IPS-20b (cell line): ENCODE measurements at regions not wholly inside any gene's neighbourhood (a gene's known extent, or its start where the extent isn't known, plus 50 kb on each side); places are given as distances from the start of the nearest gene placed in this dataset.

Source experiments
- H3K27ac ChIP-seq: one replicate; pipeline ENCODE4 v1.5.1; 2013; ENCODE audit warnings: low read length
- H3K27me3 ChIP-seq: 2 replicates; pipeline ENCODE4 v1.6.1; 2013; ENCODE audit warnings: mild to moderate bottlenecking, low read length, inconsistent platforms; ENCODE audit not compliant: insufficient read depth
- H3K36me3 ChIP-seq: 2 replicates; pipeline ENCODE4 v1.6.1; 2013; ENCODE audit warnings: low read depth, mild to moderate bottlenecking, inconsistent platforms, low read length, moderate library complexity; ENCODE audit not compliant: insufficient read depth
- H3K4me1 ChIP-seq: 2 replicates; pipeline ENCODE4 v1.6.1; 2013; ENCODE audit warnings: mild to moderate bottlenecking, control low read depth, inconsistent platforms, low read length, moderate library complexity; ENCODE audit not compliant: insufficient read depth
- H3K4me3 ChIP-seq: 2 replicates; pipeline ENCODE4 v1.5.1; 2013; ENCODE audit warnings: mild to moderate bottlenecking, low read length, inconsistent platforms
- H3K9ac ChIP-seq: 2 replicates; pipeline ENCODE4 v1.6.1; 2013; ENCODE audit warnings: low read depth, mild to moderate bottlenecking, inconsistent platforms, low read length, moderate library complexity
- H3K9me3 ChIP-seq: 2 replicates; pipeline ENCODE4 v1.6.1; 2013; ENCODE audit warnings: mild to moderate bottlenecking, low read depth, low read length, inconsistent platforms; ENCODE audit not compliant: insufficient read depth

- H3K9me3 ChIP-seq = no peaks in the 10 kb centered on the region
- H3K27me3 ChIP-seq = no peaks in the 10 kb centered on the region
- no peaks in the 10 kb centered on the region for H3K4me1 ChIP-seq
- H3K9ac ChIP-seq = no peak overlapping the region
- no peak overlapping the region for H3K4me3 ChIP-seq
- H3K36me3 ChIP-seq = no peaks in the 10 kb centered on the region
- no peak overlapping the region for H3K27ac ChIP-seq
Measured at GRCh38 chrX:129249563-129249962, 273.7 kb downstream of the SMARCA1 start.

GRCh38 chrX:129247642-129248041, 275.6 kb downstream of the SMARCA1 start:
- Histone ChIP-seq H3K27ac (no peak overlapping the region), H3K9me3 (no peaks in the 10 kb centered on the region), H3K4me1 (no peaks in the 10 kb centered on the region), H3K27me3 (no peaks in the 10 kb centered on the region), H3K9ac (no peak overlapping the region), H3K4me3 (no peak overlapping the region), H3K36me3 (no peaks in the 10 kb centered on the region)

- Histone ChIP-seq H3K4me1 (no peaks in the 10 kb centered on the region), H3K27me3 (no peaks in the 10 kb centered on the region), H3K9ac (no peak overlapping the region), H3K4me3 (no peak overlapping the region), H3K36me3 (no peaks in the 10 kb centered on the region), H3K9me3 (no peaks in the 10 kb centered on the region), H3K27ac (no peak overlapping the region)
Measured at GRCh38 chrX:129239371-129239770, 283.9 kb downstream of the SMARCA1 start.

- Histone ChIP-seq H3K9ac (no peak overlapping the region), H3K27ac (no peak overlapping the region), H3K4me1 (no peaks in the 10 kb centered on the region), H3K36me3 (no peaks in the 10 kb centered on the region), H3K27me3 (no peaks in the 10 kb centered on the region), H3K9me3 (no peaks in the 10 kb centered on the region), H3K4me3 (no peak overlapping the region)
Measured at GRCh38 chrX:129238011-129238410, 285.3 kb downstream of the SMARCA1 start.

- no peaks in the 10 kb centered on the region for H3K9me3 ChIP-seq
- H3K9ac ChIP-seq = no peak overlapping the region
- H3K4me3 ChIP-seq = no peak overlapping the region
- H3K27me3 ChIP-seq = no peaks in the 10 kb centered on the region
- no peaks in the 10 kb centered on the region for H3K4me1 ChIP-seq
- H3K36me3 ChIP-seq = no peaks in the 10 kb centered on the region
- no peak overlapping the region for H3K27ac ChIP-seq
Measured at GRCh38 chrX:129235903-129236302, 287.4 kb downstream of the SMARCA1 start.

- H3K4me3 ChIP-seq = no peak overlapping the region
- H3K9me3 ChIP-seq = no peaks in the 10 kb centered on the region
- no peaks in the 10 kb centered on the region for H3K36me3 ChIP-seq
- no peaks in the 10 kb centered on the region for H3K27me3 ChIP-seq
- no peak overlapping the region for H3K9ac ChIP-seq
- H3K27ac ChIP-seq = no peak overlapping the region
- no peaks in the 10 kb centered on the region for H3K4me1 ChIP-seq
Measured at GRCh38 chrX:129233786-129234185, 289.5 kb downstream of the SMARCA1 start.

- Histone ChIP-seq H3K4me1 (no peaks in the 10 kb centered on the region), H3K27me3 (no peaks in the 10 kb centered on the region), H3K4me3 (no peak overlapping the region), H3K9me3 (no peaks in the 10 kb centered on the region), H3K9ac (no peak overlapping the region), H3K27ac (no peak overlapping the region), H3K36me3 (no peaks in the 10 kb centered on the region)
Measured at GRCh38 chrX:129230850-129231512, 292.3 kb downstream of the SMARCA1 start.

GRCh38 chrX:129230168-129230567, 293.1 kb downstream of the SMARCA1 start:
- Histone ChIP-seq H3K9ac (no peak overlapping the region), H3K27ac (no peak overlapping the region), H3K4me1 (no peaks in the 10 kb centered on the region), H3K27me3 (no peaks in the 10 kb centered on the region), H3K36me3 (no peaks in the 10 kb centered on the region), H3K4me3 (no peak overlapping the region), H3K9me3 (no peaks in the 10 kb centered on the region)

GRCh38 chrX:129227366-129227765, 295.9 kb downstream of the SMARCA1 start:
- H3K9ac ChIP-seq = no peak overlapping the region
- no peak overlapping the region for H3K27ac ChIP-seq
- no peak overlapping the region for H3K4me3 ChIP-seq
- no peaks in the 10 kb centered on the region for H3K36me3 ChIP-seq
- no peaks in the 10 kb centered on the region for H3K4me1 ChIP-seq
- no peaks in the 10 kb centered on the region for H3K27me3 ChIP-seq
- no peaks in the 10 kb centered on the region for H3K9me3 ChIP-seq

- H3K9ac ChIP-seq = no peak overlapping the region
- H3K27me3 ChIP-seq = no peaks in the 10 kb centered on the region
- no peak overlapping the region for H3K4me3 ChIP-seq
- no peaks in the 10 kb centered on the region for H3K9me3 ChIP-seq
- H3K36me3 ChIP-seq = no peaks in the 10 kb centered on the region
- H3K4me1 ChIP-seq = peaks cover 5% of the 10 kb centered on the region; the same call in 1 of the 2 replicates
- no peak overlapping the region for H3K27ac ChIP-seq
Measured at GRCh38 chrX:129193357-129193756, 329.9 kb downstream of the SMARCA1 start.

- Histone ChIP-seq H3K27me3 (no peaks in the 10 kb centered on the region), H3K36me3 (no peaks in the 10 kb centered on the region), H3K4me1 (peaks cover 5% of the 10 kb centered on the region; the same call in 1 of the 2 replicates), H3K9ac (no peak overlapping the region), H3K4me3 (peak overlapping the region; percentile 18; the same call in 1 of the 2 replicates), H3K9me3 (no peaks in the 10 kb centered on the region), H3K27ac (no peak overlapping the region)
Measured at GRCh38 chrX:129188231-129188630, 335.1 kb downstream of the SMARCA1 start.

- Histone ChIP-seq H3K27me3 (no peaks in the 10 kb centered on the region), H3K9ac (no peak overlapping the region), H3K4me3 (no peak overlapping the region), H3K4me1 (no peaks in the 10 kb centered on the region), H3K36me3 (no peaks in the 10 kb centered on the region), H3K9me3 (no peaks in the 10 kb centered on the region), H3K27ac (no peak overlapping the region)
Measured at GRCh38 chrX:129176710-129177109, 346.6 kb downstream of the SMARCA1 start.
